HG03196 (cell line): ENCODE measurements at regions not wholly inside any gene's neighbourhood (a gene's known extent, or its start where the extent isn't known, plus 50 kb on each side); places are given as distances from the start of the nearest gene placed in this dataset.
"Not testable (repeated sequence)": the region's sequence is repeated elsewhere in the genome, so short reads cannot be mapped to it uniquely, and the experiment has no call there.

Experiments
- ATAC-seq: cut with Tn5 transposase; IDR thresholded peaks from one replicate; pipeline ENCODE4 v1.9.1; 2021; ENCODE audit not compliant: unreplicated experiment

GRCh38 chr6:27547157-27548075 lies 74.5 kb upstream of the ZNF184 start:
- ATAC-seq, result no peak

GRCh38 chr6:27546522-27546921 lies 73.6 kb upstream of the ZNF184 start:
- no peak for ATAC-seq

GRCh38 chr6:27545271-27546046 lies 72.6 kb upstream of the ZNF184 start:
- no peak for ATAC-seq

GRCh38 chr6:27544612-27545260 lies 71.8 kb upstream of the ZNF184 start:
- ATAC-seq, result no peak

GRCh38 chr6:27544135-27544534 lies 71.2 kb upstream of the ZNF184 start:
- not testable (repeated sequence) for ATAC-seq

- no peak for ATAC-seq
Observed at GRCh38 chr6:27542485-27542884, 69.6 kb upstream of the ZNF184 start.

- ATAC-seq, result no peak
Observed at GRCh38 chr6:27541933-27542297, 69.0 kb upstream of the ZNF184 start.

- ATAC-seq, result no peak
Observed at GRCh38 chr6:27541212-27541932, 68.5 kb upstream of the ZNF184 start.

GRCh38 chr6:27539551-27539950 lies 66.6 kb upstream of the ZNF184 start:
- ATAC-seq, result no peak

GRCh38 chr6:27532820-27533538 lies 60.1 kb upstream of the ZNF184 start:
- no peak for ATAC-seq

- ATAC-seq, result no peak
Observed at GRCh38 chr6:27531772-27532459, 59.0 kb upstream of the ZNF184 start.

- ATAC-seq, result not testable (repeated sequence)
Observed at GRCh38 chr6:27529796-27530195, 56.9 kb upstream of the ZNF184 start.

GRCh38 chr6:27528714-27529113 lies 55.8 kb upstream of the ZNF184 start:
- no peak for ATAC-seq
